ENCODE measurements at regions not wholly inside any gene's neighbourhood (a gene's known extent, or its start where the extent isn't known, plus 50 kb on each side); places are given as distances from the start of the nearest gene placed in this dataset.
"Not testable (repeated sequence)": the region's sequence is repeated elsewhere in the genome, so short reads cannot be mapped to it uniquely, and the experiment has no call there.

GRCh38 chr17:83173180-83173913 lies 93.9 kb downstream of the METRNL start:
- intact Hi-C loops (cut with micrococcal nuclease); H3K4me3 Mint-ChIP-seq: not testable (repeated sequence)
- peaks cover 26% of the 10 kb centered on the region for H3K27me3 Mint-ChIP-seq

GRCh38 chr17:83173914-83174361 lies 94.5 kb downstream of the METRNL start:
- no peaks in the 10 kb centered on the region for H3K79me2 ChIP-seq (ENCODE audit: control insufficient read depth, insufficient read depth, low read length)
- no peak overlapping the region for H3K27ac Mint-ChIP-seq
- no peaks in the 10 kb centered on the region for H3K9me3 Mint-ChIP-seq (ENCODE audit: insufficient read depth)
- ChIA-PET POLR2A (no interaction called here), CTCF (no interaction called here)
- H3K9me3 ChIP-seq (ENCODE audit: control extremely low read depth in 1 of 3, control insufficient read depth in 2 of 3, insufficient read depth in 1 of 3, low read length in 2 of 3), result peaks cover 0 to 3% (median 0%) of the 10 kb centered on the region in 3 donors
- intact Hi-C loops (cut with micrococcal nuclease), result no loop called here
- peaks cover 19% of the 10 kb centered on the region for H3K4me1 Mint-ChIP-seq
- ATAC-seq (ENCODE audit: low read depth) (no peak), DNase-seq (no peak)
- H3K4me3 ChIP-seq (ENCODE audit: control extremely low read depth in 1 of 5, extremely low read depth in 1 of 5, insufficient read depth in 1 of 5, low read depth in 2 of 5, low read length in 4 of 5), result no peak overlapping the region
- H3K4me1 ChIP-seq (ENCODE audit: control insufficient read depth in 2 of 2, insufficient read depth in 2 of 2, low read length in 2 of 2), result peaks cover 15 to 17% of the 10 kb centered on the region in 2 donors
- no peak overlapping the region for H3K9ac ChIP-seq (ENCODE audit: low read length)
- TF ChIP-seq CTCF (IDR thresholded peaks at IDR 0.05) (no peak), EZH2 (IDR thresholded peaks at IDR 0.05; ENCODE audit: borderline replicate concordance, insufficient read depth, low read depth, low read length, poor library complexity, severe bottlenecking) (no peak)
- no peaks in the 10 kb centered on the region for H4K20me1 ChIP-seq (ENCODE audit: control insufficient read depth, insufficient read depth, low read length, poor library complexity, severe bottlenecking)
- H3K27ac ChIP-seq (ENCODE audit: low read length in 2 of 2), result no peak overlapping the region
- whole genome bisulfite sequencing (ENCODE audit: insufficient coverage), result 94% methylated on average over 18 of the region's 18 CpGs
- H3K27me3 ChIP-seq (replicated peaks in 1 of 4; ENCODE audit: control extremely low read depth in 1 of 4, control insufficient read depth in 3 of 4, insufficient read depth in 4 of 4, low read length in 3 of 4), result peaks cover 0 to 5% (median 0%) of the 10 kb centered on the region in 4 experiments
- H2AFZ ChIP-seq (ENCODE audit: insufficient read depth, low read depth, low read length, poor library complexity, severe bottlenecking), result no peak overlapping the region
- H3K36me3 ChIP-seq (replicated peaks in 1 of 2; ENCODE audit: control extremely low read depth in 1 of 2, control insufficient read depth in 1 of 2, extremely low read depth in 1 of 2, insufficient read depth in 2 of 2, low read length in 1 of 2), result no peaks in the 10 kb centered on the region
- no peak overlapping the region for H3K4me2 ChIP-seq (replicated peaks; ENCODE audit: low read depth, low read length, poor library complexity, severe bottlenecking)
- H3K27me3 Mint-ChIP-seq, result peaks cover 25% of the 10 kb centered on the region
- H3K4me3 Mint-ChIP-seq, result no peak overlapping the region

More at GRCh38 chr17:83173180-83173913, 93.9 kb downstream of the METRNL start:
- H2AFZ ChIP-seq (ENCODE audit: insufficient read depth, low read depth, low read length, poor library complexity, severe bottlenecking); H3K27ac Mint-ChIP-seq; H3K9me3 ChIP-seq (ENCODE audit: control extremely low read depth in 1 of 3, control insufficient read depth in 2 of 3, insufficient read depth in 1 of 3, low read length in 2 of 3); H3K9me3 Mint-ChIP-seq (ENCODE audit: insufficient read depth); H3K36me3 ChIP-seq (replicated peaks in 1 of 2; ENCODE audit: control extremely low read depth in 1 of 2, control insufficient read depth in 1 of 2, extremely low read depth in 1 of 2, insufficient read depth in 2 of 2, low read length in 1 of 2); H3K27me3 ChIP-seq (replicated peaks in 1 of 4; ENCODE audit: control extremely low read depth in 1 of 4, control insufficient read depth in 3 of 4, insufficient read depth in 4 of 4, low read length in 3 of 4); H3K27ac ChIP-seq (ENCODE audit: low read length in 2 of 2); ATAC-seq (ENCODE audit: low read depth); H3K4me3 ChIP-seq (ENCODE audit: control extremely low read depth in 1 of 5, extremely low read depth in 1 of 5, insufficient read depth in 1 of 5, low read depth in 2 of 5, low read length in 4 of 5); DNase-seq; H3K4me2 ChIP-seq (replicated peaks; ENCODE audit: low read depth, low read length, poor library complexity, severe bottlenecking); H4K20me1 ChIP-seq (ENCODE audit: control insufficient read depth, insufficient read depth, low read length, poor library complexity, severe bottlenecking); CTCF ChIA-PET; H3K9ac ChIP-seq (ENCODE audit: low read length); POLR2A ChIA-PET; H3K79me2 ChIP-seq (ENCODE audit: control insufficient read depth, insufficient read depth, low read length): not testable (repeated sequence)
- WGBS (ENCODE audit: insufficient coverage), result 97% methylated on average over 17 of the region's 24 CpGs
- H3K4me1 ChIP-seq (ENCODE audit: control insufficient read depth in 2 of 2, insufficient read depth in 2 of 2, low read length in 2 of 2), result peaks cover 15 to 17% of the 10 kb centered on the region in 2 donors
- peaks cover 19% of the 10 kb centered on the region for H3K4me1 Mint-ChIP-seq

All from B cell (primary cell).